ENCODE measurements at regions not wholly inside any gene's neighbourhood (a gene's known extent, or its start where the extent isn't known, plus 50 kb on each side); places are given as distances from the start of the nearest gene placed in this dataset.

- in situ Hi-C loops (cut with HindIII; ENCODE audit: low sequenced_read_pairs), result no loop called here
Measured at GRCh38 chr11:70604221-70604620, 205.9 kb downstream of the CTTN start.

GRCh38 chr11:70604630-70605467 is 206.5 kb downstream of the CTTN start:
- in situ Hi-C loops (cut with HindIII; ENCODE audit: low sequenced_read_pairs), result no loop called here

- in situ Hi-C loops (cut with HindIII; ENCODE audit: low sequenced_read_pairs), result no loop called here
Measured at GRCh38 chr11:70605468-70605815, 207.1 kb downstream of the CTTN start.

- in situ Hi-C loops (cut with HindIII; ENCODE audit: low sequenced_read_pairs), result no loop called here
Measured at GRCh38 chr11:70605846-70606245, 207.5 kb downstream of the CTTN start.

- in situ Hi-C loops (cut with HindIII; ENCODE audit: low sequenced_read_pairs), result no loop called here
Measured at GRCh38 chr11:70606248-70606950, 208.1 kb downstream of the CTTN start.

GRCh38 chr11:70606951-70607330 is 208.6 kb downstream of the CTTN start:
- in situ Hi-C loops (cut with HindIII; ENCODE audit: low sequenced_read_pairs), result no loop called here

- in situ Hi-C loops (cut with HindIII; ENCODE audit: low sequenced_read_pairs), result no loop called here
Measured at GRCh38 chr11:70607561-70607960, 209.2 kb downstream of the CTTN start.

GRCh38 chr11:70608568-70609470 is 210.5 kb downstream of the CTTN start:
- in situ Hi-C loops (cut with HindIII; ENCODE audit: low sequenced_read_pairs), result no loop called here

GRCh38 chr11:70610566-70611565 is 212.5 kb downstream of the CTTN start:
- in situ Hi-C loops (cut with HindIII; ENCODE audit: low sequenced_read_pairs), result no loop called here

GRCh38 chr11:70611821-70612220 is 213.5 kb downstream of the CTTN start:
- in situ Hi-C loops (cut with HindIII; ENCODE audit: low sequenced_read_pairs), result no loop called here

GRCh38 chr11:70612459-70613141 is 214.3 kb downstream of the CTTN start:
- in situ Hi-C loops (cut with HindIII; ENCODE audit: low sequenced_read_pairs), result no loop called here

- in situ Hi-C loops (cut with HindIII; ENCODE audit: low sequenced_read_pairs), result no loop called here
Measured at GRCh38 chr11:70614034-70614681, 215.8 kb downstream of the CTTN start.

GRCh38 chr11:70615036-70615875 is 216.9 kb downstream of the CTTN start:
- in situ Hi-C loops (cut with HindIII; ENCODE audit: low sequenced_read_pairs), result no loop called here

GRCh38 chr11:70616317-70616716 is 218.0 kb downstream of the CTTN start:
- in situ Hi-C loops (cut with HindIII; ENCODE audit: low sequenced_read_pairs), result no loop called here

GRCh38 chr11:70616938-70617654 is 218.8 kb downstream of the CTTN start:
- in situ Hi-C loops (cut with HindIII; ENCODE audit: low sequenced_read_pairs), result no loop called here

GRCh38 chr11:70618431-70619101 is 220.2 kb downstream of the CTTN start:
- in situ Hi-C loops (cut with HindIII; ENCODE audit: low sequenced_read_pairs), result no loop called here

GRCh38 chr11:70619591-70619990 is 221.3 kb downstream of the CTTN start:
- in situ Hi-C loops (cut with HindIII; ENCODE audit: low sequenced_read_pairs), result no loop called here
